Colonic mucosa (tissue), 4 donors: ENCODE measurements at regions not wholly inside any gene's neighbourhood (a gene's known extent, or its start where the extent isn't known, plus 50 kb on each side); places are given as distances from the start of the nearest gene placed in this dataset.

Experiments used
- DNase-seq: peaks from one replicate; pipeline ENCODE4 v3.0.0-alpha.2; 2020
- H3K27ac ChIP-seq: fragments of 200-600 bp; one replicate; pipeline ENCODE4 v1.8.0; 2021
- H3K27me3 ChIP-seq: fragments of 200-600 bp; one replicate; pipeline ENCODE4 v1.8.0; 2021
- H3K36me3 ChIP-seq: fragments of 200-600 bp; one replicate; pipeline ENCODE4 v1.8.0; 2021
- H3K4me1 ChIP-seq: fragments of 200-600 bp; one replicate; pipeline ENCODE4 v1.8.0; 2021; ENCODE audit warnings: mild to moderate bottlenecking
- H3K4me3 ChIP-seq: fragments of 200-600 bp; one replicate; pipeline ENCODE4 v1.8.0; 2021
- H3K9ac ChIP-seq, 2 donors: one replicate each; pipeline ENCODE4 v1.7.0; 2013; ENCODE audit warnings: control low read depth in 2 of 2, low read depth in 2 of 2, low read length in 2 of 2
- H3K9me3 ChIP-seq: fragments of 200-600 bp; one replicate; pipeline ENCODE4 v1.8.0; 2021
- intact Hi-C: fragments of 100-400 bp; cut with DNase I; formaldehyde crosslinking; loops from one replicate; pipeline ENCODE4 v1.14.1; 2022
- TF ChIP-seq, protein P1 (sequence below): fragments of 200-600 bp; IDR thresholded peaks from one replicate; pipeline ENCODE4 v1.8.0; 2022; ENCODE audit warnings: antibody characterized with exemption, mild to moderate bottlenecking
- donor health status: healthy.
- donor health status: DM: no; HTN: no; CAD: no.
- donor health status: DM: no; HTN: no; CAD: no.

DNA sequence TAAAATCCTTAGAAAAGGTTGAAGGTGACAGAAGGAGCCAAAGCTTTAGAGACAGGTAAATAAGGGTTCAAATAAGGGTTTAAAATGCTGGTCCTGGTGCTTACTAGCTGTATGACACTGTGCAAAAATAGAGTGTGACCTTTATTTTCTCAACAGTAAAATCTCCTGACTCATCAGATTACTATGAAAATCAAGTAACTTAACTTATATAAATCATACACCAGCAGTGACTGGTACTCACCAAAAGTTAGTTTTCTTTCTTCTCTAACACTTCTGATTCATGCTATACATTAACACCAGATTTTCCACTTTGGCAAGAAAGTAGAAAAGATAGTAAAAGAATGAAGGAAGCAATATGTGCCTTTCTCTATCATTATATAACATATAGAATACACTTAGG is 205.9 kb upstream of the GBE1 start:
- no peak for DNase-seq
- no peak overlapping the region for H3K27ac ChIP-seq
- no peaks in the 10 kb centered on the region for H3K4me1 ChIP-seq
- intact Hi-C loops: no loop called here
- TF ChIP-seq, protein P1, sequence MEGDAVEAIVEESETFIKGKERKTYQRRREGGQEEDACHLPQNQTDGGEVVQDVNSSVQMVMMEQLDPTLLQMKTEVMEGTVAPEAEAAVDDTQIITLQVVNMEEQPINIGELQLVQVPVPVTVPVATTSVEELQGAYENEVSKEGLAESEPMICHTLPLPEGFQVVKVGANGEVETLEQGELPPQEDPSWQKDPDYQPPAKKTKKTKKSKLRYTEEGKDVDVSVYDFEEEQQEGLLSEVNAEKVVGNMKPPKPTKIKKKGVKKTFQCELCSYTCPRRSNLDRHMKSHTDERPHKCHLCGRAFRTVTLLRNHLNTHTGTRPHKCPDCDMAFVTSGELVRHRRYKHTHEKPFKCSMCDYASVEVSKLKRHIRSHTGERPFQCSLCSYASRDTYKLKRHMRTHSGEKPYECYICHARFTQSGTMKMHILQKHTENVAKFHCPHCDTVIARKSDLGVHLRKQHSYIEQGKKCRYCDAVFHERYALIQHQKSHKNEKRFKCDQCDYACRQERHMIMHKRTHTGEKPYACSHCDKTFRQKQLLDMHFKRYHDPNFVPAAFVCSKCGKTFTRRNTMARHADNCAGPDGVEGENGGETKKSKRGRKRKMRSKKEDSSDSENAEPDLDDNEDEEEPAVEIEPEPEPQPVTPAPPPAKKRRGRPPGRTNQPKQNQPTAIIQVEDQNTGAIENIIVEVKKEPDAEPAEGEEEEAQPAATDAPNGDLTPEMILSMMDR: no peak
- no peaks in the 10 kb centered on the region for H3K9me3 ChIP-seq
- no peaks in the 10 kb centered on the region for H3K27me3 ChIP-seq
- H3K36me3 ChIP-seq: no peaks in the 10 kb centered on the region
- no peak overlapping the region for H3K4me3 ChIP-seq
- no peak overlapping the region for H3K9ac ChIP-seq

DNA sequence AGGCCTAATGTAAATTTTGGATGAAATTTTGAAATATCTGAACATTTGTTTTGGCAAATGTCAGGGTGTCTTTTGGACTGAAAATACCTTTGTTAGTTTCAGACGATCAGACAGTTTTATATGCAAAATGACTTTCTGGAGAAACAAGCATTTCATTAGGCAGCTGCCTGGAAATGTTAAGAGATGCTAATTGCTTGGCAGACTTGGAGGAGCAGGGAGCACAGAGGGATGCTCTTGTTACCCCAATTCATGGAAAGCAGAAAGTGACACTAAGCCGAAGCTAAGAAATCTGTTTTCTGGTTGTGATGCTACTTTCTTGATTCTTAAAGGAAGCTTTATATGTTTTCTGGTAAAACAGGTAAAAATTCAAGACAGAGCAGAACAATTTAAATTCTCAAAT is 204.3 kb upstream of the GBE1 start:
- no peaks in the 10 kb centered on the region for H3K36me3 ChIP-seq
- TF ChIP-seq, protein P1: no peak
- H3K4me3 ChIP-seq: no peak overlapping the region
- H3K27me3 ChIP-seq: no peaks in the 10 kb centered on the region
- intact Hi-C loops: no loop called here
- no peak for DNase-seq
- no peak overlapping the region for H3K27ac ChIP-seq
- H3K4me1 ChIP-seq: no peaks in the 10 kb centered on the region
- no peak overlapping the region for H3K9ac ChIP-seq
- H3K9me3 ChIP-seq: no peaks in the 10 kb centered on the region

DNA sequence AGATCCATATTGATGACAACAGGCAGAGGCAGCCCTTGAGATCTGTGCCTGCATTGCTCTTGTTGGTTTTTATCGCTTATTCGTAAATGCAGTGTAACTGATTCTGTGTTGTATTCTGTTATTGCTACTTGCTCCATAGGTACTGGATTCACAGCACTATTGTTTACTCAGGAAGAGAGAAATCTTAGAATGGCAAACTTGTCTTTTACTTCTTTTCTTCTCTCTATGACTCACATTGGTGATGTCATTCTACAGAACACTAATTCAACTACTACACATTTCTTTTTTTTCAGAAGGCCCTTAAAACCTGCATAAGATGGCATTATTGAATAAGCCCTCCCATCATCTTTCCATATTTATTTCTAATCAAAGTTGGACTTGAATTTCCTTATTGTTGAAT is 201.0 kb upstream of the GBE1 start:
- Histone ChIP-seq H3K9ac (no peak overlapping the region), H3K9me3 (no peaks in the 10 kb centered on the region), H3K4me1 (no peaks in the 10 kb centered on the region), H3K27ac (no peak overlapping the region), H3K36me3 (no peaks in the 10 kb centered on the region), H3K27me3 (no peaks in the 10 kb centered on the region), H3K4me3 (no peak overlapping the region)
- TF ChIP-seq, protein P1: no peak
- DNase-seq: no peak
- intact Hi-C loops: no loop called here

DNA sequence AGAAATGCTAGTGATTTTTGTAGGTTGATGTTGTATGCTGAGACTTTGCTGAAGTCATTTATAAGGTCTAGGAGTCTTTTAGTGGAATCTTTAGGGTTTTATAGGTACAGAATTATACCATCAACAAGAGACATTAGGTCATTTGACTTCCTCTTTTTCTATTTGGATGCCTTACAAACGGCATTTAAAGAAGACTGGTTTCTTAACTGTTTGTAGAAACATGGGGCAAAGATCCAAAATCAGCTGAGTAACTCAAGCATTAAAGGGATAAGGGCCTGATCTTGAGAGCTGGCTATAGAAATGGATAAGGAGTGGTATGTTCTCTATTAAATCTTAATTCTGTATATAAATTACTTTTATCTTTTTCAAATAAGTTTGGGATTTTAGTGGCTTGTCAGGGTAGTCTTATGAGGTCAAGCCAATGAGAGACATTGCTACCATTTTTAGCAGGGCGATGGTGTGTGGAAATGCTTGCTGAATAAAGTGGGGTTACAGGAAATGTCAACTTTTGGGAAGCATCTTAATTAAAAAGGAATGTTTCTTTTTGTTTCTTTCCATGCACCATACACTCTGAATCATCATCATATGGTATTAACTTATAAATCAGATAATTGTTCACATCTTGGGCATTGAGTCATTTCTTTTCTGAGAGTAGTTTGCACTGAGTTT is 197.7 kb upstream of the GBE1 start:
- no peak overlapping the region for H3K4me3 ChIP-seq
- intact Hi-C loops: no loop called here
- H3K36me3 ChIP-seq: no peaks in the 10 kb centered on the region
- TF ChIP-seq, protein P1: no peak
- no peak for DNase-seq
- no peaks in the 10 kb centered on the region for H3K9me3 ChIP-seq
- H3K9ac ChIP-seq: no peak overlapping the region
- H3K27me3 ChIP-seq: no peaks in the 10 kb centered on the region
- H3K27ac ChIP-seq: no peak overlapping the region
- H3K4me1 ChIP-seq: no peaks in the 10 kb centered on the region

DNA sequence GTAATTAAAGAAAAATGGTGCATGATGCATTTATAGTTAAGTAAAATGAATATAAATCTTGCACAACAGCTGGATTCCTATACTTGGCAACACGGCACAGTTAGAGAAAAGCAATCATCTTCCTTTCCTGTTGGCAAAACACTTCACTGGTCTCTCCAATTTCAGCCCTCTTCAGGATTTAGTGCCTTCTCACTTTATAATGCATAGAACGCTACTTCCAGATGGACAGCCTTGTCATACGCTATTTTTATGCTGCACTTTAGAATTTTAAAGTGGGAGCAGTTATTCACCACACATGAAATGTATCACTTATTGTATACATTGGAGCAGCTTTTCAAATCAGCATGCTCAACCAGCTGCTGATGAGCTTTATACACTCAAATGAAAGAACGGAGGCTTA is 194.4 kb upstream of the GBE1 start:
- Histone ChIP-seq H3K27me3 (no peaks in the 10 kb centered on the region), H3K4me1 (no peaks in the 10 kb centered on the region), H3K9ac (no peak overlapping the region), H3K9me3 (no peaks in the 10 kb centered on the region), H3K27ac (no peak overlapping the region), H3K4me3 (no peak overlapping the region), H3K36me3 (no peaks in the 10 kb centered on the region)
- DNase-seq: no peak
- TF ChIP-seq, protein P1: no peak
- intact Hi-C loops: no loop called here
